ENCODE measurements at regions not wholly inside any gene's neighbourhood (a gene's known extent, or its start where the extent isn't known, plus 50 kb on each side); places are given as distances from the start of the nearest gene placed in this dataset.

GRCh38 chr1:87834151-87834550, 505.5 kb downstream of the LMO4 start:
- no peak for DNase-seq

DNA sequence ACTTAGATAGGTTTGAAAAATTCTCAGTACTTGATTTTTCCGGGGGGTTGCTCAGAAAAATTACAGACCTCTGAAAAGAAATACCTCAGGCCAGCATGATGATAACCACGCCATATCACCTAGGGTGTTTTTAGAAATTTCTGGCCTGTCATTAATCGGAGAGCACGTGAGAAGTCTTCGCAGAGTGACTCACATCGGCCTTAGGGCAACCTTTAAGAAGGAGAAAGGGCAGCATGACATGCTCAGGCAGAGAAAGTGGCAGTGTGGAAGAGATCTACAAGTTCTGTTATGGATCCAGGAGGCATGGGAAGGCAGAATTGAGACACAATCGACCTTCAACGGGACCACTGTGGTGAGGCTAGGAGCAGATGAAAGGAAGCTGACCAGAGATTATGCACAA, 506.3 kb downstream of the LMO4 start:
- DNase-seq = no peak

DNA sequence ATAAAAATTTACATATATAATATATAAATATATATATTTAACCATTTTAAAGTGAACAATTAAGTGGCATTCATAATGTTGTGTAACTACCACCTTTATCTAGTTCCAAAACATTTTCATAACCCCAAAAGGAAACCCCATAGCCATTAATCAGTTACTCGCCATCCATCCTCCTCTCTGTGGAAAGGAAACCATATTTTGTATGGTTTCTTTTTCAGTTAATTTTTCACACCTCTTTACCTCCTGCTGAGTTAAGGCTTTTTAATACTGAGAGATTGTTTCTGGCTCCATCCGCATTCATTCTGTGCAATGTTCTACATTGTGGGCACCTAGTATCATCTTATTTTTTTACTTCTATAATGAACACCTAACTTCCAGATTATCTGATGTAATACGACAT, 512.1 kb downstream of the LMO4 start:
- no peak for DNase-seq

DNA sequence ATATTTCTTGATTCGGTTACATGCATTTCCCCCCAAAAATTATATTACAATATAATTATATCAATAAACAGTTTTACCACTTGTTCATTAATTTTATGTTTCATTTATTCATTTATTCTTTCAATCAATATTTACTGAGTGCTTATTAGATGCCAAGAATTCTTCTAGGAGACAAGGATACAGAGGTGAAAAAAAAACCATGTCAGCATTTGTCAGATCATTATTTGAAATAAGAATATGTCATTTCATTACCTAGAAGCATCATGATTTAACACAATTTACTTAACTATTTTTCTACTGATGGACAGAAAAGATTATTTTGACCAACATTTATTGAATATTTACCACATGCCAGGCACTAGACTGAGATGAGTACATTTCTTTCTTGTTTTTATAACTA, 512.7 kb downstream of the LMO4 start:
- no peak for DNase-seq

GRCh38 chr1:87842156-87842555, 513.5 kb downstream of the LMO4 start:
- no peak for DNase-seq

DNA sequence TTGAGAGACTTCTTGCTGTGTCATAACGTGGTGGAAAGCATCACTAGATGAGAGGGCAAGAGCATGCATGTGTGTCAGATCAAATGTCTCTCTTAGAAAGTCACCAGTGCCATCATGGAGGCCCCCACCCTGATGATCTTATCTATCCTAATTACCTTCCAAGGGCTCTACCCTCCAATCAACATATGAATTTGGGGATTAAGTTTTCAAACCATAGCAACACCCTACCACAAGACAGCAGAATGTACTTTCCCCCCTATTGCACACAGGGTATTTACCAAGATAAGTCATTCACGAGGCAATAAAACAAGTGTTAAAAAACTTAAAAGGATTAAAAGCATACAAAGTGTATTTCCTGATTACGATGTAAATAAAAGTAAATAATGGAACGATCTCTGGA, 515.6 kb downstream of the LMO4 start:
- no peak for DNase-seq

- DNase-seq = no peak
These were observed 522.8 kb downstream of the LMO4 start for GRCh38 chr1:87851490-87851889.

- DNase-seq = no peak
These were observed 523.9 kb downstream of the LMO4 start for GRCh38 chr1:87852410-87853161.

DNA sequence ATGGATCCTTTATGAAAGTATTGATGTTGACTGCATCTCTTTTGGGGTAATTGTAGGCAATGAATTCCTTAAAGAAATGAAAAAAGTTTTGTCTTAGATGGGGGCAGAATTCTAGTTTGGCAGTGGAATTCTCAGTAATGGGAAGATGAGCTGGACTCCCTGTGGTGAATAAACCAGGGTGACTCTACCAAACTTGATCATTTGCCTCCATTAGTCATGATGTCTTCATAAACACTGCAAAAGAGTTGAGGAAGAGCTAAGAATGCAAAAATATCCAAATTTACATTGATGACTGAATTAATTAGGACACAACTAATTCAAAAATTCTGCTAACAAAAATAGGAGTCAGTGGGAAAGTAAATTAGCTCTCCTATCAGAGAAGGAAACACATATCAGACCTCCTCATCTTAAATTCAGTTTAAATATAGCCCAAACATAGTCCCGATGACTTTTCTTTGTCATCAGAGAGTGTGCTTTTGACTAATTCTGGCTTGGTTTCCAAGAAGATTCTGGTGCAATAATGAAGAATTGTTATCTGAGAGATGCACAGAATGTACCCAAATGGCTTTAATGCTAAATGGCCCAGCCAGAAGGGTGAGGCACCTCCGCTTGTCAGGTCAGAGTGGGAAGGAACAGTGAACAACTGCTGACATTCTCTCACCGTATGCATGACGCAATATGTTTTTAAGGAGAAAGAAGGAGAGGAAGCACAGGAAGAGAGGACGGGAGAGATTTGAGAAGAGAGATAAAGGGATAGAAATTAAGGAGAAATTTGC, 525.1 kb downstream of the LMO4 start:
- no peak for DNase-seq

DNA sequence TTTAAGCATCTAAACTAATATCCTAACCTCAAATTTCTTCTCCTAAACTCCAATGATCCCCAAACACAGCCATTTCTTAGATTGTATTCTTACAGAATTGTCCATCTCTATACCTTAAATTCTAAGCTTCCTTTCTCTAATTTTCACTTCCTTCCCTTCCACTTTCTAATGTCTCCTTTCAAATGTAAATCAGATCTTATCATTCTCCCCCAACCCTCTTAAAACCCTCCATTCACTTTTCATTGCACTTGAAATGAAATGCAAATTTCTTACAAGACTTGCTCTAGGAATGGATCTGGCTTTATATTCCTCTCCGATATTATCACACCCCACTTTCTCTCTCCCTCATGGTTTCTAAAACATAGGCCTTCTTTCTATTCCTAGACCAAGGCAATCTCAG, 534.6 kb downstream of the LMO4 start:
- no peak for DNase-seq

DNA sequence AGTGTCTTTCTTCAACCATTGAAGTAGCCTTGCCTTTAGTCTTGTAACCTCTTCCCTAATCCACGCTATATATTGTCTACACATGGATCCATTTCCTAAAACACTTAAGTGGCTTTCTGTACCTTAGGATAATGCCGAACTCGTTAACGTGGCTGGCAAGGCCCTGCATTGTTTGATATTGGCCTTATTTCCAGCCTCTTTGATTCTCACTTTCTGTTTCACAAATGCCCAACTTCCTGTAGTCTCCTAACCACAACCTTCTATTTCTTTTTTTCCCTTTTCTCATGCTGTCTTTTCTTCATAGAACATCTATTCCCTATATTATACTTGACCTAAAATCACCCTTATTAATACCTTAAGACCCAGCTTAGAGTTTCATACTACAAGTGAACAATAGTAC, 536.0 kb downstream of the LMO4 start:
- no peak for DNase-seq

DNA sequence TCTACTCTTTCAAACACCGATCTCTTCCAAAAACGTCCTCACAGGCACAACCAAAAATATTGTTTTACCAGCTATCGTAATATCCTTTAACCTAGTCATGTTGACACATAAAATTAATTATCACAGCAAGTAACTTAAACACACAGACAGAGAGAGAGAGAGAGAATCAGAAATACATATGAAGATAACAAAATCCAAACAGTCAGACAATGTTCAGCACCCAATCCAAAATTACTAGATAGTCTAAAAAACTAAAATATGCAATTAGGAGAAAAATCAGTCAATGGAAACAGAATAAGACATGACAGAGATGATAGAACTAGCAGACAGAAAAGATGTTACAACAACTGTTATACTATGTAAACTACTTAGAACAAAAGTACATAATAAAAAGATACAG, 537.7 kb downstream of the LMO4 start:
- DNase-seq = no peak

DNA sequence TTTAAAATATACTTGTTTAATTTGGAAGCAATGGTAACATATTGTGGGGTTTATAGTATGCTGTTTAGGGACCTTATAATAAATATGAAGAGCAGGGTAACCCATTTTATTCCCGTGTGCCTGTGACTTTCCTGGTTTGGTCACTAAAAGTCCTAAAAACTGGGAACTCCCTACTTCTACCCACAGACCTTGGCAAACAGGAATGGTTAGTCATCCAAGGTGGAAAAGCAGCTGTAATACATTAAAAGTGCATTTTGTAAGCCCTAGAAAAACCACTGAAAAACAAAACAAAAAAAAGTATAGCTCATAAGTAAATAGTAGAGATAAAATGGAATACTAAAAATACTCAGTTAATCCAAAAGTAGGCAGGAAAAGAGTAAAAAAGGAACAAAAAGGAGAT, 538.9 kb downstream of the LMO4 start:
- no peak for DNase-seq

DNA sequence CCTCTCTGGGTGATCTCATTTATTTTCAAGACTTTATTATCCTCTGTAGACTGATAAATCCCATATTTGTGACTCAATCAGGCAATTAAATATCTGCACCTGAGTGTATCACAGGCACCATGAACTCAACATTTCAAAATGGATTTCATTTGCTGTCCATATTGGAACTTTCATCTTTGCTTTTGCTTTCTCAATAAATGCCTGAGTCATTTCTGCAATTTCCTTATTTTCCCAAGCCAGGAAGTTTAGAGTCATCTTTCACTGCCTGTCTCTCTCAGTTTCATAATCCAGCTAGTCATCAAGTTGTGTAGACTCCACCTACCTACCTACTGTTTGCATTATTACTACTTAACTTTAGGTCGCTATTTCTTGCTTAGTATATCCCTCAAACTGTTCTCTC, 540.9 kb downstream of the LMO4 start:
- DNase-seq = no peak

GRCh38 chr1:87872189-87872588, 543.5 kb downstream of the LMO4 start:
- DNase-seq = no peak

DNA sequence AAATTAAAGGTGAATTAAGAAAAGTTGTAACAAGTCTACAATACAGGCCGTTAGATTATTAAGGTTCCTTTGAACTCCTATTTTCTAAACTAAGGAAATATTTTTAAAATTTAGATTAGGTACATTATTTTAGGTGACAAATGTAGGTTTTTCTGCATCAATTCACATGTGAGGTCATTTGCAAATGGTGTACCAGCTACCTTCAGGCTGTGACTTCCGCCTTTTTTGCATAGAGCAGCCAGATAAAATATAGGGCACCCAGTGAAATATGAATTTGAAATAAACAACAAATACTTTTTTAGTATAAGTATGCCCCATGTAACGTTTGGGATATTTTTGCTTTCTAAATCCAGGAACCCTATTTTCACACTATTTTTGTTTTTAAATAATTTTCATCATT, 544.0 kb downstream of the LMO4 start:
- DNase-seq = no peak

GRCh38 chr1:87878873-87879272, 550.2 kb downstream of the LMO4 start:
- no peak for DNase-seq

- no peak for DNase-seq
These were observed 551.5 kb downstream of the LMO4 start for GRCh38 chr1:87880098-87880760.

- no peak for DNase-seq
These were observed 552.1 kb downstream of the LMO4 start for GRCh38 chr1:87880764-87881163.

DNA sequence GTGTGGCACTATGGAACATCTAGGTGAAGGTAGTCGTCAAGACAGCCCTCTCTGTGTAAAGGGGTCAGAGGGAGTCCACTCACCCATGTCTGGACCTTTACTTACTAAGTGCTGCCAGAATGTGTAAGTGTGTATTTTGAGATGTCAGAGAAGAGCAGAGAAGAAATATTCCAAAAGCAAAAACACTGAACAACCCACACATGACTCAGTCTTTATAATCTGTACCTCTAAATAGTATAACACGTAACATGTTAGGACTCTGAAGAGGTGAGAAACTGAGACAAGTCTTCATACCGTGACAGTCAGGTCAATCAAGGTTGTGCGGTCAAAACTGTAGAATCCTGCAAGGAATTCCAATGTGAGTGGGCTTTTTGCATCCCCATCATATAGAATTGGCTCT, 555.2 kb downstream of the LMO4 start:
- DNase-seq = no peak

DNA sequence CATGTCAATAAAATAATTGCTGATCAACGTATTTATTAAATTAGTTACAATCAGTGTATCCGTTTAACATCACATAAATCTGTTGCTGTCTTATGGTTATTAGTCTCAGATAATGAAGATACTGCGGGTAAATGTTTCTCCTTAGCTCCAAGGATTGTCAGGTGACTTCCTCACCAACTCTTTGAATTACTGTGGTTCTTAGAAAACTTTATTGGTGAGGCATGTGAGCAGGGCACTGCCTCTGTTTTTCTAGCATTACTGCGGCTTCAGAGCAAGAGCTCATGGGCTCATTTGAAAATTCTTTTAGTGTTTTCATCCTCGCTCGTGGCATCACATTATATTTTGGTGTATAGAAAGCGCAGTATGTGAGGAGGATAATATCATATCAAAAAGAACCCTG, 555.9 kb downstream of the LMO4 start:
- no peak for DNase-seq

- DNase-seq = no peak
These were observed 556.8 kb downstream of the LMO4 start for GRCh38 chr1:87885278-87886025.

DNA sequence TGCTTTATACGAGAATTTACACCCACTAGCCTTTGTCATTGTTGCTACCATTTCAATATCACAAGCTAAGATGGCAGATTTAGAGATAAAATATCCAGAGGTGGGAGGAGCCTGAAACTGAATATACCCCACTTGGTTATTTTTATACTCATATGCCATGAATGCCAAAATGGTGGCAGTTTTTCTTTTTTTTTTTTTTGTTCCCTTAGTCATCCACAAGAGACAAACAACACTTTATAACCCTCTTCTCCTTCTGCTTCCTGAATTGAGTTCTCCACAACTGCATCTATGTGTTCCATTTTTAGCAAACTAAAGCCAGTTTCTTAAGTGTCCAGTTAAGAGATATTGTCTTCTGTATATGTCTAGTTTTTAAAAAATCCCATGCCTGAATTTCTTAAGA, 558.4 kb downstream of the LMO4 start:
- no peak for DNase-seq

Data from activated CD4-positive, alpha-beta T cell treated with anti-CD3 and anti-CD28 coated beads, Interleukin-2, Interleukin-6, amounts not matched to agents 100 ng/mL and 50 ng/mL, durations not matched to agents 16 hours and 8 hours (primary cell).